Activated CD8-positive, alpha-beta memory T cell treated with anti-CD3 and anti-CD28 coated beads for 1 hour (primary cell): ENCODE measurements at regions not wholly inside any gene's neighbourhood (a gene's known extent, or its start where the extent isn't known, plus 50 kb on each side); places are given as distances from the start of the nearest gene placed in this dataset.

ENCODE experiments used
- DNase-seq, 2 donors: peaks; one replicate each; pipeline ENCODE4 v3.0.0-alpha.2; 2020; ENCODE audit warnings: low read depth in 1 of 2; ENCODE audit errors: extremely low read depth in 1 of 2

DNA sequence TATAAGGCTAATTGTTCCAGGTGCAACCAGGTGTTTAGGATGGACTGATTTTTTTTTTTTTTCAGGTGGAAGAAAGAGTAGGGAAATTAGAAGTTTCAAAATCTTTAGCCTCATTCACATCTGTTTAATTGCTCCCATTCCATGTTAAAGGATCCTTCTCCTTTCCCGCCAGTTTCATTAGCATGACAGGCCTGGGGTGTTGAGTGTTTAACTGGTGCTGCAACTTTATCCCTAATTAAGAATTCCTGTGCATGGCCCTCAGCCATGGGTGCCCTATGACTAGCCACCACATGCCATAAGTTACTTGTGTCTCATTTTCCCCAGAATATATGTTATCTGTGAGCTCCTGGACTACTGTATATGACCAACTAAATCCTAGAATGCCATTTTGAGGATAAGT lies 501.4 kb downstream of the NSUN3 start:
- no peak for DNase-seq

GRCh38 chr3:94568041-94568440 lies 505.2 kb downstream of the NSUN3 start:
- no peak for DNase-seq

DNA sequence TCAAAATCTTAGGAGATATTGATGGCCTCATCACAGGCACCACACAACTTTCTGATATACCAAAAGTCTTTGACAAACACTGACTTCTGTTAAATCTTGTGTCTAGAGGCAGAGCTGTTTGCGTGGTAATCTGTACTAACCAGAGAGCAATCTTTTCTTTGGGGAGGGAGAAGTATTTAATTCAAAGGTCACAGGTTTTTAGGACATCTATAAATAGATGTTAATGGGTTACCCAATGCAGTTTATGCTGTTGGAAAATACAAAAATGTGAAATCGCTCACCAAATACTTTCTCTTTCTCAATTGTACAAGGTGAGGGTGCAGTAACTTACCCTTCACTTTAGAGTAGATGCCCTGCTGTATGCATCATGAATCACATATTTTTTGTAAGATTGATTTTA lies 510.5 kb downstream of the NSUN3 start:
- no peak for DNase-seq

DNA sequence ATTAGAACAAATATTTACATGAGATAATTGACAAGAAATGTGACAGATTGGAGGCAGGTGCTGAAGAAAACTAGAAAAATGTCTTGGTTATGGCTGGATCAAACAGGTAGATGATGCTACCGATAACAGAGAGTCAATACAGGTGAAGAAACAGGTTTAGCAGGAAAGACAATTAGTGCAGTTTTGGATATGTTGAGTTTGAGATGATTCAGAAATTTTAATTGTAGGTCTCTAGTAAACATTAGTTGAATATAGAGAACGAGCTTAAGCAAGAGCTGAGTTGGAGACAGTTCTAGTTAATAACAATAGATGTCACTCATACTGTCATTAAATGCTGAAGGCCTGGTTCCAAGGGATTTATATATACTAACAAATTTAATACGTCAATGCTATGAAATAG lies 524.4 kb downstream of the NSUN3 start:
- DNase-seq: no peak

DNA sequence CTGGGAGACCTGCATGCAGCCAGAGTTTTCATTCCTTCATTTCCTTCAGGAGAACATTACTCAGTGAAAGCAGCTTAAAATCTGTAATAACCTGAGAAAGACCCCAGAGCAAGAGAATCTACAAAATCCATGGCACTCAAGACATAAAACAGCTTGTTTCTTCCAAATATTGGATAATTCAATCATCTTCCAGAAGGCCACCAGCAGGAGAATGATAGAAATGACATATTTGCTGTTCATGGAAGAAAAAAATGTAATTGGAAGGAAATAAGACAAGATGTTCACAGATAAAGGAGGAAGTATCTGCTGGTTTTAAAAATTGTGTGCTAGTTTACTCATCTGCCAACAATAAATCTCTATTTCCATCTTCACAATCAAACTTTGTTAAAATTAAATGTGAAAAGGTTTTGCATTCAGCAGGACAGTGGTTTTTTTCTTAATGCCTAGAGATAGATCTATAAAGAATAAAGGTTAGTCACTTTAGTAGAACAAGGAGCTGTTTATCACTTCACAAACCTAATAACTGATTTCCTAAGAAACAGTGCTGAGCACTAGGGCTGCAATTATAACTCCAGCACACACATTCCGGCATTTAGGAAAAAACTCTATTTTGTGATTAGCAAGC lies 530.8 kb downstream of the NSUN3 start:
- no peak for DNase-seq

DNA sequence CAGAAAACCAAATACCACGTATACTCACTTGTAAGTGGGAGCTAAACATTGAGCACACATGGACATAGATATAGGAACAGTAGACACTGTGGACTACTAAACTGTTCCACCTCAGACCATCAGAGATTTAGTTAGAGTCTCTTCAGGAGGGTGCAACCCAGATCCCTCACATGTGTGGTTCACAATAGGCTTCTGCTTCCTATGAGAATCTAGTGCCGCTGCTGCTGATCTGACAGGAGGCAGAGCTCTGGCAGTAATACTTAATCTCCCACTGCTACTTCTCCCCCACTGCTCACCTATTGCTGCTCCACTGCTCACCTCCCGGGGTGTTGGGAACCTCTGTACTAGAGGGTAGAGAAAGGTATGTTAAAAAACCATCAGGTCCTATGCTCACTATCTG lies 533.3 kb downstream of the NSUN3 start:
- DNase-seq: no peak

DNA sequence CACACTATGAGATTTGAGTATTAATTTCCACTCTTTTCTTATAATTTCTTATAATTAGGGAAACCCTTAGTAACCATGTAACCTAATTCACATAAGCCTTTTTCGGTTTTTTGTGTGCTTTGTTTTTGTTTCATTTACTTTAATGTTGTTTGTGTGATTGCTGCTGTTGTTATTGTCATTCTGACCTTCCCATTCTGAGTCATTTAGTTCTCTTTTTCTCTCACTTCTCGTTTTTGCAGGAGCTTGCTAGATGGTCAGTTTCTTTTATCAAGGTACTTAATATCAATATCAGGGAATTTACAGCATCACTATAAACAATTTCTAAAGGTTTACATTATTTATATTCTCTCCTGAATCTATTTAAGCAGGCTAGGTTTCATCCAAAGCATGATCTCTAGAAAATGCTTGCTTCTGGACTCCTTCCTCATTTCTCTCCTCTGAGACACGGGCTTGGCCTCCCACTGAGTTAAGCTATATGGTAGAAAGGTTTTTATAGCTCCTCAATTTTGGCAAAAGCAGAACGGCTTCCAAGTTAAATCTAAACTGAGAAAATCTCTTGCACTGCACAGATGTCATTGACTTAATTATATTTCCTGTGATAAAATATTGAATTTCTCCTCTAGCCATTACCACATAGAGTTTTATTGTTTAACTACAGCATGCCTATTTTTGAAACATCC lies 534.2 kb downstream of the NSUN3 start:
- DNase-seq: no peak

- DNase-seq: no peak
These were observed 544.9 kb downstream of the NSUN3 start for GRCh38 chr3:94607778-94608177.

GRCh38 chr3:94609908-94610307 lies 547.0 kb downstream of the NSUN3 start:
- DNase-seq: no peak

- no peak for DNase-seq
These were observed 548.7 kb downstream of the NSUN3 start for GRCh38 chr3:94611596-94611995.

DNA sequence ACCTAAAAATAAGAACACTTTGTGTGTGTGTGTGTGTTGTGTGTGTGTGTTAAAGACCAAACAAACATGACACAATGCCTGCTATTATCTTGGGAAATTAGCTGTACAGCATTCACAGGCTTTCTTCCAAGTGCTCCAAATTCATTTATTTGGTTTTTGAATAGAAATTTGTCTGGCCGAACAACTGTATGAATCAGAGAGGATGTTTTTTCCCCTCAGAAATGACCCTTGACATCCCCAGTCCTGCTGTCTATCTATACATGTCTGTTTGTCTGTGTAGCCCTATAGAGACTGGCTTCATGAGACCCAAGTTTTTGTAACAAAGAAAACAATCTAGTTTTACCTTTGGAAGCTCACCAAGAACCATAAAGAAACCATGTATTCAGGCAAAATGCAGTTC lies 549.8 kb downstream of the NSUN3 start:
- DNase-seq: no peak

DNA sequence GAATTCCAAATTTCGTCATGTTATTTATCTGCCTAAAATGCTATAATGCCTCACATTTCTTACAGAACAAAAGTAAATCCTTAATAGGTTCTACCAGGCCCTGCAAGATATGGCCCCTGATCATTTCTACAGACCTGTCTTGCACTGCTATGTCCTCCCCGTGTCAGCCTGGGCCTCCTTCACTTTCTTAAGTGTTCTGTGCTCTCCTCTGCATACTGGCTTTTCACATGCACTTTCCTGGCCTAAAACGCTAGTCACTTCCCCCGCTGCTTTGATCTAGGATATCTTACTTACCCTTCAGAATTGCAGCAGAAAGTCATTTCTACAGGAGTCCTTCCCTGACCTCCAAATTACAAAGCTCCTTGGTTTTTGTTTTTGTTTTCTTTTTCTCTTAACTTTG lies 551.3 kb downstream of the NSUN3 start:
- DNase-seq: no peak

DNA sequence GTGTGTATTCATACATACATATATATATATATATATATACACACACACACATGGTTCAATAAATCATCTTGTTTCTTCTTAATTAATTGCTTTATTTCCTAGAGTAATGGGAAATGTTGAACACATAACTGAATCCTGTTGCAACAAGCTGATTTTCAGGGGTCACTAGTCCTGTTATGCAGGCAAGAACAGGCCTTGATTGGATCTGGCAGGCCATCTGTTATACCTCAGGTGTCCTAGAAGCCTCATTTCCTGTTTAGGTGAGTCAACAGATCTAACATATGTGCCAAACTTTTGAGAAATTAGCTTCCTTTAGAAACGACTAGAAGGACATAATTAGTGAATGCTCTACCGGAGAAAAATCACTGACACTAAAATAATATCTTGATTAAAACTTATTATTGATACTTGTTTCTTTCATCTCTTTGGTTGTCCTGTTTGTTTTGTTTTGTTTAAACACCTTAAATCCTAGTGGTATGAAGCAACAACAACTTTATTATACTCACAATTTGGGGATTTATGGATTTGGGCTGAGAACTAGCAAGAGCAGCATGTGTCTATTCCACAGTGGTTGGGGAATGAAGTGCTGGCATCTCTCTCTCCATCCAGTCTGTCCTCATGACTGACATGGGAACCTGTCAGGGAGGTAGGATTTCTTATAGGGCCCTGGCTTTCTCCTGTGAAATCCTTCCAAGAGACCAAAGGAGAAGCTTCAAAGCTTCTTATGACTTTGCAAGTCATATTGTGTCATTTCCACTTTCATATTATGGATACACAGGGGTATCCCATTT lies 552.6 kb downstream of the NSUN3 start:
- no peak for DNase-seq

DNA sequence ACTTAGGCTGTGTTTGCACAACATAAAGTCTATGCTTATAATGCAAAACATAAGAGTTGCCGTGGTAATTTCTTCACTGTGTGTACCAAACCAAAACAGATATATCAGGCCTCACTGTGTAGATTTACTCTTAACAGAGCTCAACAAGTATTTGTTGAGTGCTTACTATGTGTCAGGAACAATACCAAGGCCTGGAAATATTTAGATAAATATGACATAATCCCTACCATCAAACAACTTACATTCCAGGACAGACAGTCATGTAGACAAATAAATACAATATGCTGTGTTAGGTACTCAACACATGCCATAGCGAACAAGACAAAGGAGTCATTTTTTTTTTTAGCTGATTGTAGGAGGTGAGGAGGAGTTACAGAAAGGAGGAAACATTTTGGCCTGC lies 554.0 kb downstream of the NSUN3 start:
- no peak for DNase-seq

DNA sequence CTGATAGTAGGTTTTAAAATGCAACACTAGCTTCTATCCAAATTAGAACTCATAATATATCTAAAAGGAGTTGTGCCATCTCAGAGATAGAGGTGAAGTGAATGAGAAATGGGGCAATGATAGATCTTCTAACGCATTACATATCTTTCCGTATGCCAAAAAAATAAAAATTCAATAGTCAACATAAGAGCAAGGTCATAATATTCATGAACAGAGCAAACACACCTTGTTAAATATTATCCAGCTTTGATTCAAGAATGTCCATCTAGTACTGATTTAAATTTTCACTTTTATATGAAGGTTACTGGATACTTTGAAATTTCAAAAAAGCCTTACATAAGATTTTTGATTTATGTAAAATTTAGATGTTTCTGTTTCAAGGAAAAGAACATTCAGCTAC lies 554.5 kb downstream of the NSUN3 start:
- no peak for DNase-seq

GRCh38 chr3:94619643-94620042 lies 556.8 kb downstream of the NSUN3 start:
- DNase-seq: no peak

DNA sequence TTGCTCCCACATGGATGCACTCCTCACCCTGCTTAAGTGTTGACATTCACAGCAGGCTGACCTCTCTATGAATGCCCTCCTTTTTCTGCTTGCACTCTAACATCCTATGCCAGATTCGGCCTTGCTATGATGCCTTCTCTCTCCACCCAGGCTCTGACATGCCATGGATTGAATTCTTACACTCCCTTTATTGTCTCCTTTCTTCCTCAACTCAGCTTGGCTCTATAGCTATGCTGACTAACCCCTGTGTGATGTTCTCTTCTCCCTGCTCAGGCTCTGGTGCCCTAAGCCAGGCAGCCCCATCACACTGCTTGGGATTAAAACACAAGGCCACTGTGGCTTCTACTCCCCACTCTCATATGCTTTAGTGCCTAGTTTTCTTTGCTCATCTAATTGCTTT lies 563.7 kb downstream of the NSUN3 start:
- no peak for DNase-seq

GRCh38 chr3:94627689-94628088 lies 564.8 kb downstream of the NSUN3 start:
- DNase-seq: no peak

GRCh38 chr3:94643400-94643799 lies 580.5 kb downstream of the NSUN3 start:
- DNase-seq: no peak

- DNase-seq: no peak
These were observed 582.9 kb downstream of the NSUN3 start for GRCh38 chr3:94645790-94646189.

- no peak for DNase-seq
These were observed 584.3 kb downstream of the NSUN3 start for GRCh38 chr3:94647131-94647530.
